ENCODE measurements at regions not wholly inside any gene's neighbourhood (a gene's known extent, or its start where the extent isn't known, plus 50 kb on each side); places are given as distances from the start of the nearest gene placed in this dataset.

DNA sequence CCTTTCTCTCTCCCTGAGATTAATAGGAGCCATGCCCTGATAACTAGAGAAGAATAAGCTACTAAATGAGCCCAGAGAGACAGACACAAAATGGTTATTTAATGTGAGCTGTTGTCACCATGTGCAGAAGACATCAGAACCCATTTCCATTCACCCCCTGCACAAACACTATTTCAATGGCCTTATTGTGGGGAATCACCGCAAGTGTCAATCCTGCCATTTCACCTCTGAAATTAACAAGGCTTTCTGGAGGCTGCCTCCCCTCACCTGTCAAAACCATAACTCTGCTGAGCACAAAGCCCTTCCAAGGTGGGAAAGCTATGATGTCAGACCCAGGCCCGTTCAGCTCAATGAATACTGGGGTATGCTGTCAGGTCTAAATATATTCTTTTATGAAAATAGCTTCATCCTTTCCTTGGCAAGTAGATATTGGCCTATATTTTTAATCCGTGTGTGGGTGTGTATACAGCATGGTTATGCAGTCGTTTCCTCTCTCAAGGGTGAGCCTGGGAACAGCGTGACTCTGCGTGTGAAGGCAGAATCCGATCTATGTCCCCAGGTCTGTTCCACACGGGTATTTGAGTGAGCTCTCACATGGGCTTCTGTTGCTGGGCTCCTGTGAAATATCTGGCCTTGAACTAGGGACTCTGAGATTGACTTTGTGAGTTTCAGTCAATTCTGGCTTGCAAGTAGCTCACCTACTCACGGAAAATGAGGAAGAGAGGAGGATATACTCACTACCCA, 266.3 kb downstream of the FBXW7 start:
- TF ChIP-seq, protein P1, sequence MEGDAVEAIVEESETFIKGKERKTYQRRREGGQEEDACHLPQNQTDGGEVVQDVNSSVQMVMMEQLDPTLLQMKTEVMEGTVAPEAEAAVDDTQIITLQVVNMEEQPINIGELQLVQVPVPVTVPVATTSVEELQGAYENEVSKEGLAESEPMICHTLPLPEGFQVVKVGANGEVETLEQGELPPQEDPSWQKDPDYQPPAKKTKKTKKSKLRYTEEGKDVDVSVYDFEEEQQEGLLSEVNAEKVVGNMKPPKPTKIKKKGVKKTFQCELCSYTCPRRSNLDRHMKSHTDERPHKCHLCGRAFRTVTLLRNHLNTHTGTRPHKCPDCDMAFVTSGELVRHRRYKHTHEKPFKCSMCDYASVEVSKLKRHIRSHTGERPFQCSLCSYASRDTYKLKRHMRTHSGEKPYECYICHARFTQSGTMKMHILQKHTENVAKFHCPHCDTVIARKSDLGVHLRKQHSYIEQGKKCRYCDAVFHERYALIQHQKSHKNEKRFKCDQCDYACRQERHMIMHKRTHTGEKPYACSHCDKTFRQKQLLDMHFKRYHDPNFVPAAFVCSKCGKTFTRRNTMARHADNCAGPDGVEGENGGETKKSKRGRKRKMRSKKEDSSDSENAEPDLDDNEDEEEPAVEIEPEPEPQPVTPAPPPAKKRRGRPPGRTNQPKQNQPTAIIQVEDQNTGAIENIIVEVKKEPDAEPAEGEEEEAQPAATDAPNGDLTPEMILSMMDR (IDR thresholded peaks at IDR 0.05; ENCODE audit: low read depth, low read length) = no peak

DNA sequence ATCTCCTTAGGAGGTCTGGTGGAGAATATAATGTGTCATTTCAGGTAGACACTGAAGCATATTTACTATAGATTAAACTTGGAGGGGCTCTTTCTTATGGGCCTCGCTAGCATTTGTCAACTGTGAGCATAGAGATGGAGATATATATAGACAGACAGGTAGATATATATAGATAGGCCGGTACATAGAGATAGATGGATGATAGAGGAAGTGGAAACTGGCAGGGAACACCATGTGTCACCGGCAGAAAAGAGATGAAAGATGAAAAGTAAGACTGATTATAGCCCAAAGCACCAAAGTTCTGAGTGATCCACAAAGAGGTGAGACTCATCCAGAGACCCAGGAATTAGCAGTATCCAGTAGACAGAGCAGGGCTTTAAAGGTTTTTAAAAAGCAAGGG, 268.1 kb downstream of the FBXW7 start:
- TF ChIP-seq, protein P1 (IDR thresholded peaks at IDR 0.05; ENCODE audit: low read depth, low read length) = no peak
- H3K4me3 ChIP-seq (ENCODE audit: low read depth, low read length) = no peak overlapping the region

More for the DNA sequence above, 266.3 kb downstream of the FBXW7 start:
- no peak overlapping the region for H3K4me3 ChIP-seq (ENCODE audit: low read depth, low read length)

DNA sequence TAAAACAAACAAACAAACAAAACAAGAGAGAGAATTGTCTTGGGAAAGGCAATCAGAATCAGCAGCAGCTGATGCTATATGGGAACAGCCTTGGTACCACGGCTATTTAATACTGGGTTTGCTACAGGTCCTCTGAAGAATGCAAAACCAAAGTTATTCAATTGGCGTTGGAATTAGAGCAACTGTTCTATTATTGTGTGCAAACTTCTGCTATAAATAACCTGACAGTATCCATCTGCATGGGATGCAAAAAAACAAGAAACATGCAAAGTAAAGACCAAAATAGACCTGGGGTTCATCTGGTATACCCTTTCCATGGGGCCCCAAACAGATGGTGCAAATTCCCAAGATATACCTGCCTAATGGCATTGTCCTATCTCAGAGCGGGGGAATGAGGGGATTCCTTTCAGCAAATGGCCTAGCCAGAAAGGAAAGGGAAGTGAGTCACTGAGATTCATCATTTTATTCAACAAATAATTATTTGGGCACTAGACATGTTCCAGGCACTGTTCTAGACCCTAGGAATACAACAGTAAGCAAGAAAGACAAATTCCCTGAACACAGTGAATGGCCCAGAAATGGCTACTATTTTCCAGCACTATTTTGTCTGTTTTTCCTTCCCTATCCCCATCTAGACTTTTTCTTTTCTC, 268.9 kb downstream of the FBXW7 start:
- H3K4me3 ChIP-seq (ENCODE audit: low read depth, low read length) = no peak overlapping the region
- TF ChIP-seq, protein P1 (IDR thresholded peaks at IDR 0.05; ENCODE audit: low read depth, low read length) = no peak

DNA sequence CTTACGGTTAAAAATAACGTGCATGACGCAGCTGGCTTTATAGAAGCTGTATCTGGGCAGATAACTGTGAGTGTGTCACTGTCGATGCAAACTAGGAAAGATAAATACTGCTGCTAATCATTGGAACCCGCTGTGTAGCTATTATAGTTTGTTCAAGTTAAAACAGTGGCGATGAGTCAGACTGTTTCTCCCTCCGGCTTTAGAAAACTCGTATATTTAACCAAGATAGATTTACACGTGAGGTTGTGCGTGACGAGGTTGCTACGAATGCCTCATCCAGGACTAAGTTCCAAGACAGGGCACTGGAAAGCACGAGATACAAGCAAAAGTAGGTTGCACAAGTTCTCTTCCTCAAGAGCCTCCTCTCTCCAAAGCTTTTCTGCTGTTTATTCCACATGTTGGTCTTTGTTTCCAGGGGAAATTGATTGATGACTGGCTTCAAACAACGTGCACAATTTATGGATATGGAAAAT, 270.7 kb downstream of the FBXW7 start:
- H3K4me3 ChIP-seq (ENCODE audit: low read depth, low read length) = no peak overlapping the region
- TF ChIP-seq, protein P1 (IDR thresholded peaks at IDR 0.05; ENCODE audit: low read depth, low read length) = no peak

DNA sequence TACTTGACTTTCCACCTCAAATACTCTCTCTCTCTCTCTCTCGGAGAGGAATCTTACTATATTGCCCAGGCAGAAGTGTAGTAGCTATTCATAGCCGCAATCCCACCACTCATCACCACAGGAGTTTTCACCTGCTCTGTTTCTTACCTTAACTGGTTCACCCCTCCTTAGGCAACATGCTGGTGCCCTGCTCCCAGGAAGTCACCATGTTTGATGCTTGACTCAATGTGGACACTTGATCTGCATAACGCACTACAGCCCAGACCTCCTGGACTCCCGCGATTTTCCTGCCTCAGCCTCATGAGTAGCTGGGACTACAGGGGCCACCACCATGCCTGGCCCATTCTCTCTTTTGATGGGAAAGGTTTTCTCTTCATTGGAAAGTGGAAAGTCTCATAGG, 271.8 kb downstream of the FBXW7 start:
- no peak overlapping the region for H3K4me3 ChIP-seq (ENCODE audit: low read depth, low read length)
- TF ChIP-seq, protein P1 (IDR thresholded peaks at IDR 0.05; ENCODE audit: low read depth, low read length) = no peak

DNA sequence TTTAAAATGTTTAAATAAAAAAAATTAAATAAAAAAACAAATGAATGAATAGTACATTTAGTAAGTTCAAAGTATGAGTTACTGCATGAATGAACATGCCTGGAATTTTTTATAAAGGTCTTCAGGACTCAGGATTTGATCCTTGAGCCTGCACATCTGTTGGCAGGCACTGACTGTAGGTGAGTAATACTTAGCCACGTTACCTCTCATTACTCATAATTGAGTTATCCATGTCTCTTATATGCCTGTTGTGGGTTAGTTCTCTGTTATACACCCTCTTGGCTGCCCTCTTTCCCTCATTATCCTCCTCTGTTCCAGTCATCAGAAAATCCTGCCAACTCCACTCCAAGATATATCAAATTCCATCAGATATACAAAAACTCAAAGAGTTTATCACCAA, 276.0 kb downstream of the FBXW7 start:
- TF ChIP-seq, protein P1 (IDR thresholded peaks at IDR 0.05; ENCODE audit: low read depth, low read length) = no peak

More for the DNA sequence above, 276.0 kb downstream of the FBXW7 start:
- no peak overlapping the region for H3K4me3 ChIP-seq (ENCODE audit: low read depth, low read length)
